OCI-LY7 (cell line): ENCODE measurements at regions not wholly inside any gene's neighbourhood (a gene's known extent, or its start where the extent isn't known, plus 50 kb on each side); places are given as distances from the start of the nearest gene placed in this dataset.

Source experiments
- BruUV-seq: library from RNA; stranded (reverse); fragments of 400-500 nt; replicated peaks from 2 replicates; lab custom pipeline; 2021; lab: Mats Ljungman, UMichigan
- CTCF ChIA-PET: fragments of 300-600 bp; sonication (Branson Sonifier 250); formaldehyde crosslinking; loops from one replicate; lab custom pipeline; 2022; ENCODE audit warnings: antibody characterized with exemption; ENCODE audit not compliant: unreplicated experiment; lab: Charles Lee
- POLR2A ChIA-PET: fragments of 300-600 bp; sonication (Branson Sonifier 250); formaldehyde crosslinking; loops from one replicate; lab custom pipeline; 2022; ENCODE audit warnings: antibody characterized with exemption; lab: Charles Lee
- DNase-seq: peaks from one replicate; pipeline ENCODE4 v3.0.0-alpha.2; 2015; ENCODE audit warnings: low spot score
- H2AFZ ChIP-seq: fragments of 200-600 bp; sonication (generic), shearing (Covaris generic); 2 replicates; pipeline ENCODE4 v1.6.1; 2014; ENCODE audit warnings: mild to moderate bottlenecking, antibody characterized with exemption, low read length, moderate library complexity
- H3K27ac ChIP-seq: fragments of 200-600 bp; sonication (generic); 2 replicates; pipeline ENCODE4 v1.5.1; 2014; ENCODE audit warnings: mixed run types, low read depth, mild to moderate bottlenecking, moderate library complexity, low read length, inconsistent platforms; ENCODE audit not compliant: poor library complexity, severe bottlenecking
- H3K36me3 ChIP-seq: fragments of 200-600 bp; sonication (generic); 2 replicates; pipeline ENCODE4 v1.6.1; 2014; ENCODE audit warnings: mild to moderate bottlenecking, antibody characterized with exemption, low read length, moderate library complexity, mixed read lengths; ENCODE audit not compliant: insufficient read depth
- H3K4me1 ChIP-seq: fragments of 200-600 bp; sonication (generic); 2 replicates; pipeline ENCODE4 v1.5.1; 2014; ENCODE audit warnings: mild to moderate bottlenecking, low read length; ENCODE audit not compliant: insufficient read depth, poor library complexity, severe bottlenecking
- H3K4me2 ChIP-seq: fragments of 200-600 bp; sonication (generic); 2 replicates; pipeline ENCODE4 v1.6.1; 2014; ENCODE audit warnings: mild to moderate bottlenecking, low read length
- H3K4me3 ChIP-seq: fragments of 200-600 bp; sonication (generic); 2 replicates; pipeline ENCODE4 v1.5.1; 2014; ENCODE audit warnings: mild to moderate bottlenecking, low read depth, low read length; ENCODE audit not compliant: poor library complexity, severe bottlenecking
- H3K79me2 ChIP-seq: fragments of 200-600 bp; sonication (generic); 2 replicates; pipeline ENCODE4 v1.6.1; 2016; ENCODE audit warnings: low read depth, mild to moderate bottlenecking, low read length, moderate library complexity, mixed read lengths; ENCODE audit not compliant: insufficient read depth
- H3K9me2 ChIP-seq: fragments of 200-600 bp; sonication (generic); 2 replicates; pipeline ENCODE4 v1.6.1; 2016; ENCODE audit warnings: mild to moderate bottlenecking, low read length, mixed read lengths; ENCODE audit not compliant: insufficient read depth
- H3K9me3 ChIP-seq: fragments of 200-600 bp; sonication (generic); 2 replicates; pipeline ENCODE4 v1.6.1; 2014; ENCODE audit warnings: mild to moderate bottlenecking, mixed run types, low read length, mixed read lengths
- H4K20me1 ChIP-seq: fragments of 200-600 bp; sonication (generic); 2 replicates; pipeline ENCODE4 v1.6.1; 2014; ENCODE audit warnings: mild to moderate bottlenecking, antibody characterized with exemption, low read length, moderate library complexity, mixed read lengths; ENCODE audit not compliant: insufficient read depth
- CTCF ChIP-seq: fragments of 200-600 bp; sonication (generic); conservative IDR thresholded peaks from 2 replicates; pipeline ENCODE4 v1.5.1; 2014; ENCODE audit warnings: mild to moderate bottlenecking, antibody characterized with exemption, low read length, moderate library complexity, mixed read lengths
- EZH2phosphoT487 ChIP-seq: fragments of 200-600 bp; sonication (generic); IDR thresholded peaks from 2 replicates; pipeline ENCODE4 v1.6.1; 2018; ENCODE audit warnings: low read depth, borderline replicate concordance, mild to moderate bottlenecking, mixed run types, antibody characterized with exemption, low read length, moderate library complexity, mixed read lengths
- intact Hi-C: fragments of 100-400 bp; cut with micrococcal nuclease; formaldehyde crosslinking; loops from one replicate; pipeline ENCODE4 v1.10.0; 2022; ENCODE audit not compliant: unreplicated experiment

GRCh38 chr3:109224333-109224732, 87.8 kb downstream of the C3orf85 start:
- no peak overlapping the region for H3K4me2 ChIP-seq
- no peaks in the 10 kb centered on the region for H3K9me2 ChIP-seq
- DNase-seq: no peak
- H3K9me3 ChIP-seq: no peaks in the 10 kb centered on the region
- no peaks in the 10 kb centered on the region for H3K79me2 ChIP-seq
- H3K27ac ChIP-seq: no peak overlapping the region
- ChIA-PET POLR2A (no interaction called here), CTCF (no interaction called here)
- intact Hi-C loops: no loop called here
- BruUV-seq: no TSS peak
- no peak overlapping the region for H2AFZ ChIP-seq
- no peak overlapping the region for H3K4me3 ChIP-seq
- no peaks in the 10 kb centered on the region for H4K20me1 ChIP-seq
- no peak for TF ChIP-seq EZH2phosphoT487
- TF ChIP-seq CTCF: peak; percentile 44
- no peaks in the 10 kb centered on the region for H3K36me3 ChIP-seq
- no peaks in the 10 kb centered on the region for H3K4me1 ChIP-seq

GRCh38 chr3:109225516-109225915, 89.0 kb downstream of the C3orf85 start:
- intact Hi-C loops: no loop called here
- Histone ChIP-seq H3K4me3 (no peak overlapping the region), H3K79me2 (no peaks in the 10 kb centered on the region), H3K27ac (no peak overlapping the region), H3K9me2 (no peaks in the 10 kb centered on the region), H3K9me3 (no peaks in the 10 kb centered on the region), H3K4me2 (no peak overlapping the region), H3K36me3 (no peaks in the 10 kb centered on the region), H4K20me1 (no peaks in the 10 kb centered on the region), H2AFZ (no peak overlapping the region), H3K4me1 (no peaks in the 10 kb centered on the region)
- DNase-seq: no peak
- ChIA-PET CTCF (no interaction called here), POLR2A (no interaction called here)
- no TSS peak for BruUV-seq
- TF ChIP-seq EZH2phosphoT487 (no peak), CTCF (no peak)

DNA sequence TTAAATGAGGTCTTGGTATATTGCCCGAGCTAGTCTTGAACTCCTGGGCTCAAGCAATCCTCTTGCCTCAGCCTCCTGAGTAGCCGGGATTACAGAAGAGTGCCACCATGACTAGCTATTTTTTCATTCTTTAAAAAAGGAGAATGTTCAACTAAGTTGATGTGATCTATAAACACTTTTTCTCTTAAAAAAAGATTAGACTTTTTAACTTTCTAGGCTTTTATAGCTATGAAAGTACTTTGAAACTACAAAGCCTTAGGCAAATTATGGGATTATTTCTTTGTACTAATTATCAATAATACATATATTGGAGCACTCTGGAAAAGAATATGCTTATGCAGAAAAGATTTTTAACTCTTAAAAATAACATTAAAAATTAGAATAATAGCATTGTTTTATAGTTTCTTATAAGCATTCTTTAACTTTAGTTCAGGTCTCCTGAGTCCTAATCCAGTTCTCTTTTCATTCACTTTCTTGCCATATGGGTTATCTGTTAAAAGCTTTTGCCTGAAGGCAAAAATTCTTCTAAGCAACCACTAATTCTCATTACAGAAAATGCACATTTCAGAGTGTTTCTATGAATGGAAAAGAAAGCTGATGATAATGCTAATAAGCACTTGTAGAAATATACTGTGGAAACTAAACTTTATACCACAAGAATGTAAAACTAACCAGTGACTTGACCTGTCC, 87.8 kb downstream of the DPPA2 start:
- H3K9me2 ChIP-seq: no peaks in the 10 kb centered on the region
- ChIA-PET POLR2A (interaction anchor here (0.6 kb wide), 1 partner anchor 163 kb away, joined by 4 read pairs; no protein-coding TSS in a partner anchor), CTCF (no interaction called here)
- no peaks in the 10 kb centered on the region for H3K79me2 ChIP-seq
- TF ChIP-seq CTCF (no peak), EZH2phosphoT487 (no peak)
- no peaks in the 10 kb centered on the region for H3K4me1 ChIP-seq
- no peaks in the 10 kb centered on the region for H3K9me3 ChIP-seq
- H3K4me3 ChIP-seq: no peak overlapping the region
- H3K27ac ChIP-seq: no peak overlapping the region
- H3K4me2 ChIP-seq: no peak overlapping the region
- no peaks in the 10 kb centered on the region for H3K36me3 ChIP-seq
- intact Hi-C loops: no loop called here
- BruUV-seq: no TSS peak
- no peak for DNase-seq
- no peaks in the 10 kb centered on the region for H4K20me1 ChIP-seq
- H2AFZ ChIP-seq: no peak overlapping the region
